ENCODE measurements at regions not wholly inside any gene's neighbourhood (a gene's known extent, or its start where the extent isn't known, plus 50 kb on each side); places are given as distances from the start of the nearest gene placed in this dataset.

GRCh38 chr16:85523602-85524364, 89.3 kb upstream of the GSE1 start:
- H3K4me1 ChIP-seq (ENCODE audit: control insufficient read depth in 1 of 2, insufficient read depth in 2 of 2, low read depth in 1 of 2, low read length in 1 of 2), result peaks cover 0 to 45% of the 10 kb centered on the region in 2 experiments; a peak in 2 of 4 replicates
- DNase-seq, result peak; percentile 66
- POLR2A ChIA-PET, result interaction anchor here (0.6 kb wide), 1 partner anchor 28 kb away, joined by 4 read pairs; no protein-coding TSS in a partner anchor
- H3F3A ChIP-seq (replicated peaks; ENCODE audit: insufficient read depth), result no peaks in the 10 kb centered on the region
- H3K9me3 ChIP-seq, result no peaks in the 10 kb centered on the region
- WGBS (ENCODE audit: low lambda C conversion rate), result 89% methylated on average over 9 of the region's 22 CpGs
- H3K79me2 ChIP-seq (ENCODE audit: insufficient read depth), result no peaks in the 10 kb centered on the region
- no peaks in the 10 kb centered on the region for H4K20me1 ChIP-seq (ENCODE audit: insufficient read depth)
- no peak for TF ChIP-seq TAF1 (IDR thresholded peaks at IDR 0.05; ENCODE audit: borderline replicate concordance, low read depth, low read length)
- no peak for TF ChIP-seq FOXJ3 (CRISPR knock-in tag; IDR thresholded peaks at IDR 0.05)
- no peak for TF ChIP-seq EP300 (IDR thresholded peaks at IDR 0.05; ENCODE audit: borderline replicate concordance in 1 of 2, low read depth in 1 of 2, low read length in 1 of 2)
- no peak for TF ChIP-seq ELF1 (IDR thresholded peaks at IDR 0.05)
- TF ChIP-seq GATA2 (CRISPR knock-in tag; IDR thresholded peaks at IDR 0.05), result no peak
- TF ChIP-seq SMC3 (IDR thresholded peaks at IDR 0.05; ENCODE audit: low read depth, low read length), result no peak
- H3K27ac ChIP-seq (ENCODE audit: low read depth in 2 of 2, low read length in 1 of 2), result no peak overlapping the region; a peak in 1 of 4 replicates
- CTCF ChIA-PET, result interaction anchor here (1.3 to 2.1 kb wide), 3 partner anchors 39 to 155 kb away, joined by 3 to 4 read pairs (median 4); no protein-coding TSS in a partner anchor
- H3K27me3 ChIP-seq (ENCODE audit: insufficient read depth), result no peaks in the 10 kb centered on the region
- H3K4me2 ChIP-seq, result no peak overlapping the region
- no peak overlapping the region for H3K4me3 ChIP-seq (ENCODE audit: low read depth in 2 of 2, low read length in 1 of 2)
- H2AFZ ChIP-seq (ENCODE audit: low read depth), result no peak overlapping the region
- no peaks in the 10 kb centered on the region for H3K9me2 ChIP-seq
- no peaks in the 10 kb centered on the region for H3K36me3 ChIP-seq (replicated peaks in 1 of 2; ENCODE audit: control insufficient read depth in 1 of 2, insufficient read depth in 2 of 2, low read length in 1 of 2)
- H3K9ac ChIP-seq, result no peak overlapping the region

- no peaks in the 10 kb centered on the region for H3K9me3 ChIP-seq
- H3K4me3 ChIP-seq (ENCODE audit: low read depth in 2 of 2, low read length in 1 of 2), result no peak overlapping the region
- H3K27ac ChIP-seq (ENCODE audit: low read depth in 2 of 2, low read length in 1 of 2), result no peak overlapping the region
- no peaks in the 10 kb centered on the region for H3F3A ChIP-seq (replicated peaks; ENCODE audit: insufficient read depth)
- no peaks in the 10 kb centered on the region for H3K9me2 ChIP-seq
- WGBS (ENCODE audit: low lambda C conversion rate), result 85% methylated on average over 3 of the region's 8 CpGs
- peaks cover 0 to 45% of the 10 kb centered on the region in 2 experiments; a peak in 2 of 4 replicates for H3K4me1 ChIP-seq (ENCODE audit: control insufficient read depth in 1 of 2, insufficient read depth in 2 of 2, low read depth in 1 of 2, low read length in 1 of 2)
- H3K27me3 ChIP-seq (ENCODE audit: insufficient read depth), result no peaks in the 10 kb centered on the region
- POLR2A ChIA-PET, result interaction anchor here (0.6 kb wide), 1 partner anchor 27 kb away, joined by 4 read pairs; no protein-coding TSS in a partner anchor
- TF ChIP-seq FOSL2 (IDR thresholded peaks at IDR 0.05; ENCODE audit: borderline replicate concordance, low read depth) (no peak), FOXJ3 (CRISPR knock-in tag; IDR thresholded peaks at IDR 0.05) (no peak), MAX (IDR thresholded peaks at IDR 0.05; ENCODE audit: low read depth) (no peak), NRF1 (IDR thresholded peaks at IDR 0.05; ENCODE audit: low read depth, low read length) (no peak), MEF2A (IDR thresholded peaks at IDR 0.05; ENCODE audit: borderline replicate concordance, low read depth) (no peak), SIN3A (IDR thresholded peaks at IDR 0.05; ENCODE audit: borderline replicate concordance, low read depth, low read length) (no peak), USF1 (IDR thresholded peaks at IDR 0.05; ENCODE audit: borderline replicate concordance, low read depth) (no peak), GABPA (IDR thresholded peaks at IDR 0.05; ENCODE audit: low read depth) (no peak), RXRA (IDR thresholded peaks at IDR 0.05; ENCODE audit: borderline replicate concordance, low read depth) (no peak), RCOR1 (IDR thresholded peaks at IDR 0.05; ENCODE audit: low read length) (no peak), CHD2 (IDR thresholded peaks at IDR 0.05; ENCODE audit: low read length, partially characterized antibody) (no peak), USF2 (IDR thresholded peaks at IDR 0.05; ENCODE audit: borderline replicate concordance, low read depth, low read length) (no peak), JUND (IDR thresholded peaks at IDR 0.05) (no peak)
- TF ChIP-seq, protein P1, sequence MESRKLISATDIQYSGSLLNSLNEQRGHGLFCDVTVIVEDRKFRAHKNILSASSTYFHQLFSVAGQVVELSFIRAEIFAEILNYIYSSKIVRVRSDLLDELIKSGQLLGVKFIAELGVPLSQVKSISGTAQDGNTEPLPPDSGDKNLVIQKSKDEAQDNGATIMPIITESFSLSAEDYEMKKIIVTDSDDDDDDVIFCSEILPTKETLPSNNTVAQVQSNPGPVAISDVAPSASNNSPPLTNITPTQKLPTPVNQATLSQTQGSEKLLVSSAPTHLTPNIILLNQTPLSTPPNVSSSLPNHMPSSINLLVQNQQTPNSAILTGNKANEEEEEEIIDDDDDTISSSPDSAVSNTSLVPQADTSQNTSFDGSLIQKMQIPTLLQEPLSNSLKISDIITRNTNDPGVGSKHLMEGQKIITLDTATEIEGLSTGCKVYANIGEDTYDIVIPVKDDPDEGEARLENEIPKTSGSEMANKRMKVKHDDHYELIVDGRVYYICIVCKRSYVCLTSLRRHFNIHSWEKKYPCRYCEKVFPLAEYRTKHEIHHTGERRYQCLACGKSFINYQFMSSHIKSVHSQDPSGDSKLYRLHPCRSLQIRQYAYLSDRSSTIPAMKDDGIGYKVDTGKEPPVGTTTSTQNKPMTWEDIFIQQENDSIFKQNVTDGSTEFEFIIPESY (IDR thresholded peaks at IDR 0.05; ENCODE audit: borderline replicate concordance, low read depth), result no peak
- TF ChIP-seq, protein P2, sequence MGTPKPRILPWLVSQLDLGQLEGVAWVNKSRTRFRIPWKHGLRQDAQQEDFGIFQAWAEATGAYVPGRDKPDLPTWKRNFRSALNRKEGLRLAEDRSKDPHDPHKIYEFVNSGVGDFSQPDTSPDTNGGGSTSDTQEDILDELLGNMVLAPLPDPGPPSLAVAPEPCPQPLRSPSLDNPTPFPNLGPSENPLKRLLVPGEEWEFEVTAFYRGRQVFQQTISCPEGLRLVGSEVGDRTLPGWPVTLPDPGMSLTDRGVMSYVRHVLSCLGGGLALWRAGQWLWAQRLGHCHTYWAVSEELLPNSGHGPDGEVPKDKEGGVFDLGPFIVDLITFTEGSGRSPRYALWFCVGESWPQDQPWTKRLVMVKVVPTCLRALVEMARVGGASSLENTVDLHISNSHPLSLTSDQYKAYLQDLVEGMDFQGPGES (IDR thresholded peaks at IDR 0.05; ENCODE audit: low read depth, low read length), result no peak
- no peak overlapping the region for H2AFZ ChIP-seq (ENCODE audit: low read depth)
- DNase-seq, result no peak
- no peaks in the 10 kb centered on the region for H3K36me3 ChIP-seq (replicated peaks in 1 of 2; ENCODE audit: control insufficient read depth in 1 of 2, insufficient read depth in 2 of 2, low read length in 1 of 2)
- no peaks in the 10 kb centered on the region for H4K20me1 ChIP-seq (ENCODE audit: insufficient read depth)
- no peak overlapping the region for H3K4me2 ChIP-seq
- H3K79me2 ChIP-seq (ENCODE audit: insufficient read depth), result no peaks in the 10 kb centered on the region
- H3K9ac ChIP-seq, result no peak overlapping the region
- CTCF ChIA-PET, result interaction anchor here (1.3 kb wide), 1 partner anchor 39 kb away, joined by 4 read pairs; no protein-coding TSS in a partner anchor
These were observed 88.8 kb upstream of the GSE1 start for GRCh38 chr16:85524365-85524629.
